ENCODE measurements at regions not wholly inside any gene's neighbourhood (a gene's known extent, or its start where the extent isn't known, plus 50 kb on each side); places are given as distances from the start of the nearest gene placed in this dataset.

GRCh38 chr13:75985132-75985531 is 349.0 kb downstream of the LMO7 start:
- H3K27me3 ChIP-seq (ENCODE audit: control insufficient read depth in 2 of 2, insufficient read depth in 2 of 2, low read length in 2 of 2) = no peaks in the 10 kb centered on the region
- no peak overlapping the region for H2AFZ ChIP-seq (ENCODE audit: low read depth, low read length)
- H3K9me1 ChIP-seq (replicated peaks; ENCODE audit: control insufficient read depth, extremely low read depth, insufficient read depth, low read length) = no peaks in the 10 kb centered on the region
- FAIRE-seq = no peak
- ChIA-PET CTCF (interaction anchor here (0.8 to 0.9 kb wide), 4 partner anchors 8 to 27 kb away, joined by 3 read pairs; no protein-coding TSS in a partner anchor), POLR2A (no interaction called here)
- BruUV-seq (replicated peaks) = no TSS peak
- H3K4me2 ChIP-seq (ENCODE audit: insufficient read depth, low read length) = no peak overlapping the region
- dilution Hi-C loops (cut with MboI; ENCODE audit: extremely low pct_ligation_motif_present, low sequenced_read_pairs) (no loop called here), intact Hi-C loops (cut with micrococcal nuclease) (no loop called here)
- no peaks in the 10 kb centered on the region for H3K79me2 ChIP-seq (ENCODE audit: control insufficient read depth, insufficient read depth, low read length)
- no peaks in the 10 kb centered on the region for H4K20me1 ChIP-seq (replicated peaks; ENCODE audit: control insufficient read depth, extremely low read depth, insufficient read depth, low read length)
- no peak overlapping the region for H3K9ac ChIP-seq (replicated peaks; ENCODE audit: extremely low read depth, insufficient read depth, low read length)
- H3K27ac ChIP-seq (ENCODE audit: insufficient read depth, low read depth, low read length) = no peak overlapping the region
- H3K4me3 ChIP-seq (replicated peaks in 1 of 3; ENCODE audit: insufficient read depth in 1 of 3, low read depth in 1 of 3, low read length in 3 of 3) = no peak overlapping the region
- no peak for DNase-seq (ENCODE audit: low read depth, low spot score)
- H3K4me1 ChIP-seq (ENCODE audit: control insufficient read depth, extremely low read depth, insufficient read depth, low read length) = no peaks in the 10 kb centered on the region
- TF ChIP-seq POLR2AphosphoS5 (IDR thresholded peaks at IDR 0.05; ENCODE audit: insufficient read depth, low read depth, low read length) (no peak), FOS (IDR thresholded peaks at IDR 0.05; ENCODE audit: borderline replicate concordance, insufficient read depth, low read length) (no peak)
- no peaks in the 10 kb centered on the region for H3K9me3 ChIP-seq (replicated peaks; ENCODE audit: control insufficient read depth, insufficient read depth, low read length)
- H3K36me3 ChIP-seq (ENCODE audit: control insufficient read depth in 2 of 2, extremely low read depth in 1 of 2, insufficient read depth in 2 of 2, low read length in 2 of 2) = no peaks in the 10 kb centered on the region

GRCh38 chr13:75978818-75979217 is 342.7 kb downstream of the LMO7 start:
- intact Hi-C loops (cut with micrococcal nuclease) (no loop called here), dilution Hi-C loops (cut with MboI; ENCODE audit: extremely low pct_ligation_motif_present, low sequenced_read_pairs) (no loop called here)
- FAIRE-seq (no peak), DNase-seq (ENCODE audit: low read depth, low spot score) (no peak)
- Histone ChIP-seq H3K4me1 (ENCODE audit: control insufficient read depth, extremely low read depth, insufficient read depth, low read length) (no peaks in the 10 kb centered on the region), H3K9me3 (replicated peaks; ENCODE audit: control insufficient read depth, insufficient read depth, low read length) (no peaks in the 10 kb centered on the region), H3K79me2 (ENCODE audit: control insufficient read depth, insufficient read depth, low read length) (no peaks in the 10 kb centered on the region), H3K4me3 (replicated peaks in 1 of 3; ENCODE audit: insufficient read depth in 1 of 3, low read depth in 1 of 3, low read length in 3 of 3) (no peak overlapping the region), H2AFZ (ENCODE audit: low read depth, low read length) (no peak overlapping the region), H4K20me1 (replicated peaks; ENCODE audit: control insufficient read depth, extremely low read depth, insufficient read depth, low read length) (no peaks in the 10 kb centered on the region), H3K4me2 (ENCODE audit: insufficient read depth, low read length) (no peak overlapping the region), H3K27me3 (ENCODE audit: control insufficient read depth in 2 of 2, insufficient read depth in 2 of 2, low read length in 2 of 2) (no peaks in the 10 kb centered on the region), H3K9me1 (replicated peaks; ENCODE audit: control insufficient read depth, extremely low read depth, insufficient read depth, low read length) (no peaks in the 10 kb centered on the region), H3K36me3 (ENCODE audit: control insufficient read depth in 2 of 2, extremely low read depth in 1 of 2, insufficient read depth in 2 of 2, low read length in 2 of 2) (no peaks in the 10 kb centered on the region), H3K27ac (ENCODE audit: insufficient read depth, low read depth, low read length) (no peak overlapping the region), H3K9ac (replicated peaks; ENCODE audit: extremely low read depth, insufficient read depth, low read length) (no peak overlapping the region)
- TF ChIP-seq JUN (IDR thresholded peaks at IDR 0.05; ENCODE audit: borderline replicate concordance, insufficient read depth, insufficient read length, low read depth) = no peak
- CTCF ChIA-PET = interaction anchor here (1.2 kb wide), 1 partner anchor 283 kb away, joined by 4 read pairs; no protein-coding TSS in a partner anchor
- no TSS peak for BruUV-seq (replicated peaks)
- POLR2A ChIA-PET = no interaction called here

Measured in endothelial cell of umbilical vein (primary cell).